ENCODE measurements at regions not wholly inside any gene's neighbourhood (a gene's known extent, or its start where the extent isn't known, plus 50 kb on each side); places are given as distances from the start of the nearest gene placed in this dataset.

GRCh38 chr2:236941551-236941950 lies 144.1 kb upstream of the COPS8 start:
- TF ChIP-seq CTCF (IDR thresholded peaks at IDR 0.05; ENCODE audit: low read length) (no peak), EZH2phosphoT487 (IDR thresholded peaks at IDR 0.05; ENCODE audit: low read length) (no peak), EZH2 (optimal IDR thresholded peaks at IDR 0.05; ENCODE audit: low read depth, low read length) (no peak)
